Neural cell (in vitro differentiated cells): ENCODE measurements at regions not wholly inside any gene's neighbourhood (a gene's known extent, or its start where the extent isn't known, plus 50 kb on each side); places are given as distances from the start of the nearest gene placed in this dataset.

Experiments
- EZH2 ChIP-seq: fragments of 200-600, 300-800 bp; shearing (Covaris generic), sonication (generic); IDR thresholded peaks from 2 replicates; pipeline ENCODE4 v1.6.1; 2014; ENCODE audit warnings: antibody characterized with exemption, low read length, borderline replicate concordance, mild to moderate bottlenecking; ENCODE audit not compliant: insufficient read depth, poor library complexity, severe bottlenecking
- RAD21 ChIP-seq: fragments of 450-650 bp; conservative IDR thresholded peaks from 2 replicates; pipeline ENCODE4 v1.6.1; 2014; ENCODE audit warnings: antibody characterized with exemption, mild to moderate bottlenecking, moderate library complexity
- TF ChIP-seq, protein P1 (sequence below): IDR thresholded peaks from 2 replicates; pipeline ENCODE4 v1.6.1; 2012; ENCODE audit warnings: borderline replicate concordance
- TF ChIP-seq, protein P2 (sequence below): fragments of 450-650 bp; IDR thresholded peaks from 2 replicates; pipeline ENCODE4 v1.5.1; 2014; ENCODE audit warnings: antibody characterized with exemption, mild to moderate bottlenecking, moderate library complexity; ENCODE audit not compliant: poor library complexity, severe bottlenecking

DNA sequence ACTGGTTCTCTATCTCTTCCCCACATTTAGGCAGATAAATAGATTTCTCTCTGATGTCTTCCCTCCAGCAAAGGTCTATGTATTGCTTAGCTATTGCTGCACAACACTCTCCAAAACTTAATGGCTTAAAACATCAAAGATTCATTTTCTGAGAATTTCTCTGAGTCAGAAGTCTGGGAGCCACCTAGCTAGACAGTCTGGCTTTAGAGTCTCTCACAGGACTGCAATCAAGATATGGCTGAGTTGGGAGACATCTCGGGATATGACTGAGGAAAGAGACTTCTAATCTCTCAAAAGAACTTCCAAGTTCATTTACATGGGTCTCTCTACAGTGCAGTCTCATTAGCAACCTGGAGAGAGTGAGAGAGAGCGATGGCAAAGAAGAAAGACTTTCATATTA, 553.6 kb upstream of the GHITM start:
- no peak for TF ChIP-seq EZH2
- TF ChIP-seq, protein P1, sequence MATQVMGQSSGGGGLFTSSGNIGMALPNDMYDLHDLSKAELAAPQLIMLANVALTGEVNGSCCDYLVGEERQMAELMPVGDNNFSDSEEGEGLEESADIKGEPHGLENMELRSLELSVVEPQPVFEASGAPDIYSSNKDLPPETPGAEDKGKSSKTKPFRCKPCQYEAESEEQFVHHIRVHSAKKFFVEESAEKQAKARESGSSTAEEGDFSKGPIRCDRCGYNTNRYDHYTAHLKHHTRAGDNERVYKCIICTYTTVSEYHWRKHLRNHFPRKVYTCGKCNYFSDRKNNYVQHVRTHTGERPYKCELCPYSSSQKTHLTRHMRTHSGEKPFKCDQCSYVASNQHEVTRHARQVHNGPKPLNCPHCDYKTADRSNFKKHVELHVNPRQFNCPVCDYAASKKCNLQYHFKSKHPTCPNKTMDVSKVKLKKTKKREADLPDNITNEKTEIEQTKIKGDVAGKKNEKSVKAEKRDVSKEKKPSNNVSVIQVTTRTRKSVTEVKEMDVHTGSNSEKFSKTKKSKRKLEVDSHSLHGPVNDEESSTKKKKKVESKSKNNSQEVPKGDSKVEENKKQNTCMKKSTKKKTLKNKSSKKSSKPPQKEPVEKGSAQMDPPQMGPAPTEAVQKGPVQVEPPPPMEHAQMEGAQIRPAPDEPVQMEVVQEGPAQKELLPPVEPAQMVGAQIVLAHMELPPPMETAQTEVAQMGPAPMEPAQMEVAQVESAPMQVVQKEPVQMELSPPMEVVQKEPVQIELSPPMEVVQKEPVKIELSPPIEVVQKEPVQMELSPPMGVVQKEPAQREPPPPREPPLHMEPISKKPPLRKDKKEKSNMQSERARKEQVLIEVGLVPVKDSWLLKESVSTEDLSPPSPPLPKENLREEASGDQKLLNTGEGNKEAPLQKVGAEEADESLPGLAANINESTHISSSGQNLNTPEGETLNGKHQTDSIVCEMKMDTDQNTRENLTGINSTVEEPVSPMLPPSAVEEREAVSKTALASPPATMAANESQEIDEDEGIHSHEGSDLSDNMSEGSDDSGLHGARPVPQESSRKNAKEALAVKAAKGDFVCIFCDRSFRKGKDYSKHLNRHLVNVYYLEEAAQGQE = no peak
- TF ChIP-seq RAD21 = no peak
- TF ChIP-seq, protein P2, sequence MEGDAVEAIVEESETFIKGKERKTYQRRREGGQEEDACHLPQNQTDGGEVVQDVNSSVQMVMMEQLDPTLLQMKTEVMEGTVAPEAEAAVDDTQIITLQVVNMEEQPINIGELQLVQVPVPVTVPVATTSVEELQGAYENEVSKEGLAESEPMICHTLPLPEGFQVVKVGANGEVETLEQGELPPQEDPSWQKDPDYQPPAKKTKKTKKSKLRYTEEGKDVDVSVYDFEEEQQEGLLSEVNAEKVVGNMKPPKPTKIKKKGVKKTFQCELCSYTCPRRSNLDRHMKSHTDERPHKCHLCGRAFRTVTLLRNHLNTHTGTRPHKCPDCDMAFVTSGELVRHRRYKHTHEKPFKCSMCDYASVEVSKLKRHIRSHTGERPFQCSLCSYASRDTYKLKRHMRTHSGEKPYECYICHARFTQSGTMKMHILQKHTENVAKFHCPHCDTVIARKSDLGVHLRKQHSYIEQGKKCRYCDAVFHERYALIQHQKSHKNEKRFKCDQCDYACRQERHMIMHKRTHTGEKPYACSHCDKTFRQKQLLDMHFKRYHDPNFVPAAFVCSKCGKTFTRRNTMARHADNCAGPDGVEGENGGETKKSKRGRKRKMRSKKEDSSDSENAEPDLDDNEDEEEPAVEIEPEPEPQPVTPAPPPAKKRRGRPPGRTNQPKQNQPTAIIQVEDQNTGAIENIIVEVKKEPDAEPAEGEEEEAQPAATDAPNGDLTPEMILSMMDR = no peak
